GM23248 (cell line): ENCODE measurements at regions not wholly inside any gene's neighbourhood (a gene's known extent, or its start where the extent isn't known, plus 50 kb on each side); places are given as distances from the start of the nearest gene placed in this dataset.

Experiments used
- DNase-seq: peaks from one replicate; pipeline ENCODE4 v3.0.0-alpha.2; 2015
- H2AFZ ChIP-seq: fragments of 200-600 bp; sonication (generic); 2 replicates; pipeline ENCODE4 v1.6.1; 2016; ENCODE audit warnings: antibody characterized with exemption
- H3F3A ChIP-seq: fragments of 200-600 bp; sonication (generic); 2 replicates; pipeline ENCODE4 v1.6.1; 2016; ENCODE audit warnings: mild to moderate bottlenecking, antibody characterized with exemption, mixed run types; ENCODE audit not compliant: insufficient read depth
- H3K27ac ChIP-seq: fragments of 200-600 bp; sonication (generic); 2 replicates; pipeline ENCODE4 v1.5.1; 2016; ENCODE audit warnings: mild to moderate bottlenecking
- H3K27me3 ChIP-seq: fragments of 200-600 bp; sonication (generic); replicated peaks from 2 replicates; pipeline ENCODE4 v1.6.1; 2016; ENCODE audit warnings: mild to moderate bottlenecking; ENCODE audit not compliant: insufficient read depth
- H3K36me3 ChIP-seq: fragments of 200-600 bp; sonication (generic); 2 replicates; pipeline ENCODE4 v1.6.1; 2016; ENCODE audit warnings: low read depth, mild to moderate bottlenecking
- H3K4me1 ChIP-seq: fragments of 200-600 bp; sonication (generic); 2 replicates; pipeline ENCODE4 v1.6.1; 2016; ENCODE audit warnings: mild to moderate bottlenecking; ENCODE audit not compliant: insufficient read depth
- H3K4me2 ChIP-seq: fragments of 200-600 bp; sonication (generic); one replicate; pipeline ENCODE4 v1.6.1; 2016; ENCODE audit warnings: mild to moderate bottlenecking; ENCODE audit not compliant: unreplicated experiment
- H3K4me3 ChIP-seq: fragments of 200-600 bp; sonication (generic); 2 replicates; pipeline ENCODE4 v1.5.1; 2016; ENCODE audit warnings: mild to moderate bottlenecking
- H3K79me2 ChIP-seq: fragments of 200-600 bp; sonication (generic); 2 replicates; pipeline ENCODE4 v1.6.1; 2016; ENCODE audit warnings: mild to moderate bottlenecking; ENCODE audit not compliant: insufficient read depth
- H3K9ac ChIP-seq: fragments of 200-600 bp; sonication (generic); 2 replicates; pipeline ENCODE4 v1.6.1; 2016; ENCODE audit warnings: mild to moderate bottlenecking
- H3K9me2 ChIP-seq: fragments of 200-600 bp; sonication (generic); 2 replicates; pipeline ENCODE4 v1.6.1; 2016; ENCODE audit warnings: mixed run types, mild to moderate bottlenecking, moderate library complexity; ENCODE audit not compliant: insufficient read depth
- H3K9me3 ChIP-seq: fragments of 200-600 bp; sonication (generic); one replicate; pipeline ENCODE4 v1.6.1; 2017; ENCODE audit warnings: low read depth
- H4K20me1 ChIP-seq: fragments of 200-600 bp; sonication (generic); 2 replicates; pipeline ENCODE4 v1.6.0; 2016; ENCODE audit not compliant: insufficient read depth
- EZH2 ChIP-seq: fragments of 200-600 bp; sonication (generic); IDR thresholded peaks from 2 replicates; pipeline ENCODE4 v1.6.1; 2018; ENCODE audit warnings: antibody characterized with exemption, mild to moderate bottlenecking; ENCODE audit not compliant: insufficient read depth, poor library complexity, severe bottlenecking
- EZH2phosphoT487 ChIP-seq: fragments of 200-600 bp; sonication (generic); IDR thresholded peaks from 2 replicates; pipeline ENCODE4 v1.6.1; 2018; ENCODE audit warnings: antibody characterized with exemption, moderate library complexity, mild to moderate bottlenecking, low read depth; ENCODE audit not compliant: insufficient read depth
- WGBS, 2 experiments: methylation state at CpG; one replicate each; pipeline ENCODE4 v1.1.6; 2015 to 2017; ENCODE audit warnings: low lambda C conversion rate in 2 of 2, low coverage in 1 of 2; ENCODE audit errors: missing lambda C conversion rate in 2 of 2; 5-methylcytosine and 5-hydroxymethylcytosine counted together
- in situ Hi-C: fragments of 300-500 bp; cut with MboI; formaldehyde crosslinking; loops from 2 replicates; pipeline ENCODE4 v1.15.0; 2020

- Histone ChIP-seq H3K9ac (no peak overlapping the region), H4K20me1 (no peaks in the 10 kb centered on the region), H3K36me3 (no peaks in the 10 kb centered on the region), H3K9me3 (no peaks in the 10 kb centered on the region), H3K27me3 (peaks cover 19% of the 10 kb centered on the region; the same call in 1 of the 2 replicates), H3K79me2 (no peaks in the 10 kb centered on the region), H3K4me2 (no peak overlapping the region), H3K9me2 (no peaks in the 10 kb centered on the region), H3K27ac (no peak overlapping the region), H3F3A (peaks cover 11% of the 10 kb centered on the region; the same call in 1 of the 2 replicates), H3K4me1 (no peaks in the 10 kb centered on the region), H3K4me3 (no peak overlapping the region), H2AFZ (no peak overlapping the region)
- DNase-seq: no peak
- in situ Hi-C loops: no loop called here
- WGBS, 2 experiments: 71 to 78% methylated on average over 8 of the region's 8 CpGs
- TF ChIP-seq EZH2: no peak
- no peak for TF ChIP-seq EZH2phosphoT487
Measured at GRCh38 chr10:92747066-92747465, 57.3 kb downstream of the HHEX start.

DNA sequence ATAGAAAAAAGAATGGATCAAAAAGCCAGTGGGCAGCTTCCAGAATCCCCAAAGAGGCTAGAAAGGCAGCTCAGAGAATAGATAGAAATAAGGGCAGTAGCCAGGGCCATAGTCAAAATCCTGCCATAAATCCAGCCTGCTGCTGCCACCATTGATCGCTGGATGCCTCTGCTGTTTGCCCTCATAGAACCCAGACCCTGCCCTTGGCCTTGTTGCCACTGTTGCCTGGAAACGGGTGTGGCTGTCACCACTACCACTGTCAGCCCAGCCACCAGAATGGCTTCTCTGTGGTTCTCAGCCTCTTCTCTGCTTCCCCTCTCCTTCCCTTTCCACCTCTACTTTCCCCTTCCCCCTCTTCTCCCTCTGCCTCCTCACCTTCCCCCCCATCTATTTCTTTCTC is 57.8 kb downstream of the HHEX start:
- H3K4me1 ChIP-seq: no peaks in the 10 kb centered on the region
- peaks cover 11% of the 10 kb centered on the region; the same call in 1 of the 2 replicates for H3F3A ChIP-seq
- no peaks in the 10 kb centered on the region for H3K9me3 ChIP-seq
- no peak overlapping the region for H3K27ac ChIP-seq
- no peak for TF ChIP-seq EZH2phosphoT487
- no peak for TF ChIP-seq EZH2
- no peak overlapping the region for H3K9ac ChIP-seq
- no peak overlapping the region for H3K4me2 ChIP-seq
- H3K9me2 ChIP-seq: no peaks in the 10 kb centered on the region
- DNase-seq: no peak
- H4K20me1 ChIP-seq: no peaks in the 10 kb centered on the region
- peaks cover 13% of the 10 kb centered on the region; the same call in 1 of the 2 replicates for H3K27me3 ChIP-seq
- no peak overlapping the region for H2AFZ ChIP-seq
- H3K79me2 ChIP-seq: no peaks in the 10 kb centered on the region
- H3K36me3 ChIP-seq: no peaks in the 10 kb centered on the region
- in situ Hi-C loops: no loop called here
- H3K4me3 ChIP-seq: no peak overlapping the region
- 48 to 51% methylated on average over 2 of the region's 2 CpGs for WGBS, 2 experiments

GRCh38 chr10:92750791-92751533 is 61.2 kb downstream of the HHEX start:
- peak; percentile 56 for DNase-seq
- Histone ChIP-seq H3K4me2 (peak overlapping the region; percentile 52), H3K79me2 (no peaks in the 10 kb centered on the region), H3K9me2 (no peaks in the 10 kb centered on the region), H3F3A (peaks cover 11% of the 10 kb centered on the region; the same call in 1 of the 2 replicates), H2AFZ (peak overlapping the region; percentile 33), H4K20me1 (no peaks in the 10 kb centered on the region), H3K9ac (no peak overlapping the region), H3K27ac (peak overlapping the region; percentile 12; the same call in 1 of the 2 replicates), H3K36me3 (no peaks in the 10 kb centered on the region), H3K4me1 (no peaks in the 10 kb centered on the region), H3K4me3 (no peak overlapping the region; the same call in 1 of the 2 replicates), H3K27me3 (no peaks in the 10 kb centered on the region), H3K9me3 (no peaks in the 10 kb centered on the region)
- WGBS, 2 experiments: 33 to 42% methylated on average over 9 of the region's 9 CpGs
- TF ChIP-seq EZH2phosphoT487: no peak
- no peak for TF ChIP-seq EZH2
- in situ Hi-C loops: no loop called here

GRCh38 chr10:92751534-92751811 is 61.7 kb downstream of the HHEX start:
- DNase-seq: no peak
- Histone ChIP-seq H3K36me3 (no peaks in the 10 kb centered on the region), H3K4me1 (no peaks in the 10 kb centered on the region), H3K9ac (no peak overlapping the region), H3K27ac (peak overlapping the region; percentile 12; the same call in 1 of the 2 replicates), H4K20me1 (no peaks in the 10 kb centered on the region), H3K4me2 (peak overlapping the region; percentile 52), H3K9me2 (no peaks in the 10 kb centered on the region), H2AFZ (no peak overlapping the region; the same call in 1 of the 2 replicates), H3K27me3 (no peaks in the 10 kb centered on the region), H3K79me2 (no peaks in the 10 kb centered on the region), H3F3A (peaks cover 11% of the 10 kb centered on the region; the same call in 1 of the 2 replicates), H3K4me3 (no peak overlapping the region), H3K9me3 (no peaks in the 10 kb centered on the region)
- in situ Hi-C loops: no loop called here
- no peak for TF ChIP-seq EZH2
- no peak for TF ChIP-seq EZH2phosphoT487
- WGBS, 2 experiments: 95 to 97% methylated on average over 2 of the region's 2 CpGs
